ENCODE measurements at regions not wholly inside any gene's neighbourhood (a gene's known extent, or its start where the extent isn't known, plus 50 kb on each side); places are given as distances from the start of the nearest gene placed in this dataset.

DNA sequence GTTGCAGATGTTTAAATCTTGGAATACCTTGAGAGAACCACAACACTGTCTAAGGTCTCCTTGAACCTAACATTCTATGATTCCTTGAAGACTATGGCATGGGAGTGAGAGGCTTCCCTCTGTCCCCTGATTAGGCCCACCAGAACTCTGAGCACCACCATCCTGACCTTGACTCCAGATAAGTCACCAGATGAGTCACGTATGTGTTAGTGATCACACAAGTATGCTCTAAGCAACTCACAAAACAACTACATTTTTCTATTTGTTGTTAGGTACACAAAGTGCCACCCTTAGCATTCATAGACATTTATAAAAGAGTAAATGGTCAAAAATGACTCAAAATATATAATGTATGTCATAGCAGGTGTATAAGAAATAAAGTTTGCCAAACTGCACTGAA lies 252.9 kb upstream of the CXXC4 start:
- TF ChIP-seq BACH2 (CRISPR knock-in tag; IDR thresholded peaks at IDR 0.05; ENCODE audit: borderline replicate concordance) (no peak), ESRRG (CRISPR knock-in tag; IDR thresholded peaks at IDR 0.05) (no peak), RARB (CRISPR knock-in tag; IDR thresholded peaks at IDR 0.05) (no peak)

Measured in SK-N-SH treated with all-trans-retinoic acid at 6 μM for 48 hours (cell line).